Left lung (tissue), 4 donors: ENCODE measurements at regions not wholly inside any gene's neighbourhood (a gene's known extent, or its start where the extent isn't known, plus 50 kb on each side); places are given as distances from the start of the nearest gene placed in this dataset.

Experiments used
- ATAC-seq: fragments of 200-7000 bp; cut with Tn5 transposase; one replicate; pipeline ENCODE4 v1.9.1; 2020; ENCODE audit warnings: moderate library complexity
- DNase-seq, 4 donors: peaks; one replicate each; pipeline ENCODE4 v3.0.0-alpha.2; 2013 to 2020
- H3K27ac ChIP-seq, 2 donors: fragments of 200-600 bp; sonication (generic) in 1 of 2; one replicate each; pipeline versions ENCODE4 v1.5.0 to v1.8.0; 2020 to 2021
- H3K27me3 ChIP-seq, 2 donors: fragments of 200-600 bp; sonication (generic) in 1 of 2; one replicate each; pipeline versions ENCODE4 v1.5.0 to v1.8.0; 2020 to 2021
- H3K36me3 ChIP-seq, 2 donors: fragments of 200-600 bp; sonication (generic) in 1 of 2; one replicate each; pipeline versions ENCODE4 v1.5.0 to v1.8.0; 2020 to 2021
- H3K4me1 ChIP-seq, 2 donors: fragments of 200-600 bp; one replicate each; pipeline ENCODE4 v1.8.0; 2021
- H3K4me3 ChIP-seq, 2 donors: fragments of 200-600 bp; sonication (generic) in 1 of 2; one replicate each; pipeline versions ENCODE4 v1.5.0 to v1.8.0; 2020 to 2021; ENCODE audit warnings: mild to moderate bottlenecking in 1 of 2
- H3K9me3 ChIP-seq, 2 donors: fragments of 200-600 bp; sonication (generic) in 1 of 2; one replicate each; pipeline versions ENCODE4 v1.5.0 to v1.8.0; 2020 to 2021
- CTCF ChIP-seq, 2 donors: fragments of 200-600 bp; sonication (generic) in 1 of 2; IDR thresholded peaks; one replicate each; pipeline versions ENCODE4 v1.5.0 to v1.8.0; 2021; ENCODE audit warnings: antibody characterized with exemption in 2 of 2
- intact Hi-C, 2 donors: fragments of 100-400 bp; cut with DNase I; formaldehyde crosslinking; loops; one replicate each; pipeline versions ENCODE4 v1.11.2 to v1.14.2; 2022
- donor health status: DM: no; HTN: yes; CAD: no.
- donor health status: DM: no; HTN: no; CAD: no.

- no peaks in the 10 kb centered on the region for H3K36me3 ChIP-seq
- peaks cover 0 to 54% of the 10 kb centered on the region in 2 donors for H3K4me1 ChIP-seq
Measured at GRCh38 chr17:14741491-14741890, 440.6 kb downstream of the HS3ST3B1 start.

GRCh38 chr17:14739656-14740431 is 439.0 kb downstream of the HS3ST3B1 start:
- Histone ChIP-seq H3K9me3 (no peaks in the 10 kb centered on the region), H3K27ac (peak overlapping the region in 1 of 2 donors; percentile 77), H3K27me3 (no peaks in the 10 kb centered on the region), H3K4me3 (no peak overlapping the region), H3K36me3 (no peaks in the 10 kb centered on the region), H3K4me1 (peaks cover 0 to 39% of the 10 kb centered on the region in 2 donors)
- intact Hi-C loops = no loop called here
- no peak for ATAC-seq
- no peak for TF ChIP-seq CTCF (IDR thresholded peaks at IDR 0.05)
- DNase-seq = no peak

More at GRCh38 chr17:14741491-14741890, 440.6 kb downstream of the HS3ST3B1 start:
- no peak for TF ChIP-seq CTCF (IDR thresholded peaks at IDR 0.05)
- no peak overlapping the region for H3K4me3 ChIP-seq
- no peak for DNase-seq
- no peak overlapping the region for H3K27ac ChIP-seq
- no peak for ATAC-seq
- H3K9me3 ChIP-seq = no peaks in the 10 kb centered on the region
- intact Hi-C loops = no loop called here
- H3K27me3 ChIP-seq = no peaks in the 10 kb centered on the region

- no peak overlapping the region for H3K4me3 ChIP-seq
- intact Hi-C loops = no loop called here
- peak overlapping the region in 1 of 2 donors; percentile 77 for H3K27ac ChIP-seq
- DNase-seq = no peak
- H3K4me1 ChIP-seq = peaks cover 0 to 34% of the 10 kb centered on the region in 2 donors
- peak; percentile 15 for ATAC-seq
- no peak for TF ChIP-seq CTCF (IDR thresholded peaks at IDR 0.05)
- H3K27me3 ChIP-seq = no peaks in the 10 kb centered on the region
- no peaks in the 10 kb centered on the region for H3K36me3 ChIP-seq
- H3K9me3 ChIP-seq = no peaks in the 10 kb centered on the region
Measured at GRCh38 chr17:14738652-14738988, 437.7 kb downstream of the HS3ST3B1 start.

- intact Hi-C loops = no loop called here
- TF ChIP-seq CTCF (IDR thresholded peaks at IDR 0.05) = peak in 1 of 2 donors; percentile 53
- peaks cover 0 to 39% of the 10 kb centered on the region in 2 donors for H3K4me1 ChIP-seq
- no peaks in the 10 kb centered on the region for H3K36me3 ChIP-seq
- ATAC-seq (peak; percentile 96), DNase-seq (peak in 2 of 4 donors; percentile 78 to 88)
- no peaks in the 10 kb centered on the region for H3K9me3 ChIP-seq
- H3K4me3 ChIP-seq = no peak overlapping the region
- peak overlapping the region in 1 of 2 donors; percentile 77 for H3K27ac ChIP-seq
- H3K27me3 ChIP-seq = no peaks in the 10 kb centered on the region
Measured at GRCh38 chr17:14737984-14738651, 437.2 kb downstream of the HS3ST3B1 start.

- Histone ChIP-seq H3K27ac (peak overlapping the region in 1 of 2 donors; percentile 77), H3K4me1 (peaks cover 0 to 49% of the 10 kb centered on the region in 2 donors), H3K36me3 (no peaks in the 10 kb centered on the region), H3K9me3 (no peaks in the 10 kb centered on the region), H3K4me3 (no peak overlapping the region), H3K27me3 (no peaks in the 10 kb centered on the region)
- no peak for DNase-seq
- intact Hi-C loops = no loop called here
- no peak for ATAC-seq
- no peak for TF ChIP-seq CTCF (IDR thresholded peaks at IDR 0.05)
Measured at GRCh38 chr17:14736631-14737030, 435.8 kb downstream of the HS3ST3B1 start.
